Embryonic facial prominence (tissue), 1 donor: ENCODE measurements at regions not wholly inside any gene's neighbourhood (a gene's known extent, or its start where the extent isn't known, plus 50 kb on each side); places are given as distances from the start of the nearest gene placed in this dataset.
"Not testable (repeated sequence)": the region's sequence is repeated elsewhere in the genome, so short reads cannot be mapped to it uniquely, and the experiment has no call there.

ENCODE experiments used
- DNase-seq: peaks from one replicate; pipeline ENCODE4 v3.0.0-alpha.2; 2016; ENCODE audit errors: extremely low spot score

GRCh38 chr12:114504311-114504710 is 98.4 kb upstream of the TBX5 start:
- no peak for DNase-seq

GRCh38 chr12:114501474-114501807 is 95.5 kb upstream of the TBX5 start:
- DNase-seq = no peak

- no peak for DNase-seq
Observed at GRCh38 chr12:114500775-114501473, 95.0 kb upstream of the TBX5 start.

GRCh38 chr12:114500131-114500530 is 94.2 kb upstream of the TBX5 start:
- DNase-seq = no peak

- DNase-seq = no peak
Observed at GRCh38 chr12:114499338-114499737, 93.4 kb upstream of the TBX5 start.

- no peak for DNase-seq
Observed at GRCh38 chr12:114491916-114492315, 86.0 kb upstream of the TBX5 start.

- DNase-seq = not testable (repeated sequence)
Observed at GRCh38 chr12:114484822-114485459, 79.0 kb upstream of the TBX5 start.

GRCh38 chr12:114483996-114484395 is 78.1 kb upstream of the TBX5 start:
- no peak for DNase-seq

- DNase-seq = no peak
Observed at GRCh38 chr12:114481200-114481535, 75.2 kb upstream of the TBX5 start.

- no peak for DNase-seq
Observed at GRCh38 chr12:114480337-114481199, 74.6 kb upstream of the TBX5 start.

GRCh38 chr12:114479831-114480230 is 73.9 kb upstream of the TBX5 start:
- no peak for DNase-seq

- no peak for DNase-seq
Observed at GRCh38 chr12:114478865-114479264, 72.9 kb upstream of the TBX5 start.

- DNase-seq = no peak
Observed at GRCh38 chr12:114477989-114478395, 72.0 kb upstream of the TBX5 start.

GRCh38 chr12:114476159-114476558 is 70.2 kb upstream of the TBX5 start:
- DNase-seq = no peak

GRCh38 chr12:114473717-114474116 is 67.8 kb upstream of the TBX5 start:
- DNase-seq = no peak

- DNase-seq = no peak
Observed at GRCh38 chr12:114473018-114473417, 67.1 kb upstream of the TBX5 start.

GRCh38 chr12:114457620-114458019 is 51.7 kb upstream of the TBX5 start:
- no peak for DNase-seq
